GM10266 (cell line): ENCODE measurements at regions not wholly inside any gene's neighbourhood (a gene's known extent, or its start where the extent isn't known, plus 50 kb on each side); places are given as distances from the start of the nearest gene placed in this dataset.

Source experiments
- DNase-seq: peaks from one replicate; pipeline ENCODE4 v3.0.0; 2012; ENCODE audit errors: extremely low spot score
- CTCF ChIP-seq: IDR thresholded peaks from 2 replicates; pipeline ENCODE4 v1.5.1; 2012; ENCODE audit warnings: mild to moderate bottlenecking, low read depth; ENCODE audit not compliant: control insufficient read depth, insufficient read depth; ENCODE audit errors: missing control alignments

GRCh38 chr2:187748958-187749357 is 194.7 kb upstream of the TFPI start:
- no peak for TF ChIP-seq CTCF
- DNase-seq = no peak

- no peak for DNase-seq
Observed at GRCh38 chr2:187749804-187750431, 195.7 kb upstream of the TFPI start.

GRCh38 chr2:187768995-187769394 is 214.8 kb upstream of the TFPI start:
- TF ChIP-seq CTCF = no peak
- no peak for DNase-seq

More at GRCh38 chr2:187749804-187750431, 195.7 kb upstream of the TFPI start:
- TF ChIP-seq CTCF = no peak

GRCh38 chr2:187769437-187769836 is 215.2 kb upstream of the TFPI start:
- DNase-seq = no peak
- no peak for TF ChIP-seq CTCF

GRCh38 chr2:187774551-187775071 is 220.4 kb upstream of the TFPI start:
- no peak for DNase-seq
- no peak for TF ChIP-seq CTCF

GRCh38 chr2:187775196-187775595 is 221.0 kb upstream of the TFPI start:
- no peak for DNase-seq
- no peak for TF ChIP-seq CTCF

- DNase-seq = no peak
- no peak for TF ChIP-seq CTCF
Observed at GRCh38 chr2:187775651-187776050, 221.4 kb upstream of the TFPI start.
